NB4 (cell line): ENCODE measurements at regions not wholly inside any gene's neighbourhood (a gene's known extent, or its start where the extent isn't known, plus 50 kb on each side); places are given as distances from the start of the nearest gene placed in this dataset.

Source experiments
- CTCF ChIP-seq: IDR thresholded peaks from one replicate; pipeline ENCODE4 v1.5.1; 2012; ENCODE audit warnings: low read depth, low read length
- MYC ChIP-seq: IDR thresholded peaks from 2 replicates; pipeline ENCODE4 v1.6.1; 2011; ENCODE audit warnings: low read depth, low read length

GRCh38 chr2:129892360-129892759 lies 87.1 kb upstream of the RAB6C start:
- TF ChIP-seq CTCF: no peak
- no peak for TF ChIP-seq MYC
